ENCODE measurements at regions not wholly inside any gene's neighbourhood (a gene's known extent, or its start where the extent isn't known, plus 50 kb on each side); places are given as distances from the start of the nearest gene placed in this dataset.

- no peak overlapping the region for H3K4me3 ChIP-seq (ENCODE audit: low read length)
- DNase-seq (ENCODE audit: low read depth), result no peak
- no peak for TF ChIP-seq CTCF (conservative IDR thresholded peaks at IDR 0.05; ENCODE audit: low read length)
These were observed 226.1 kb upstream of the CDH20 start for GRCh38 chr18:61107113-61107512.

- H3K4me3 ChIP-seq (ENCODE audit: low read length), result no peak overlapping the region
- TF ChIP-seq CTCF (conservative IDR thresholded peaks at IDR 0.05; ENCODE audit: low read length), result no peak
- DNase-seq (ENCODE audit: low read depth), result no peak
These were observed 224.5 kb upstream of the CDH20 start for GRCh38 chr18:61108706-61109105.

- H3K4me3 ChIP-seq (ENCODE audit: low read length), result no peak overlapping the region
- no peak for TF ChIP-seq CTCF (conservative IDR thresholded peaks at IDR 0.05; ENCODE audit: low read length)
- DNase-seq (ENCODE audit: low read depth), result no peak
These were observed 209.9 kb upstream of the CDH20 start for GRCh38 chr18:61123309-61123708.

GRCh38 chr18:61127714-61128467 lies 205.3 kb upstream of the CDH20 start:
- DNase-seq (ENCODE audit: low read depth), result no peak

GRCh38 chr18:61129001-61129400 lies 204.2 kb upstream of the CDH20 start:
- no peak overlapping the region for H3K4me3 ChIP-seq (ENCODE audit: low read length)
- no peak for DNase-seq (ENCODE audit: low read depth)
- no peak for TF ChIP-seq CTCF (conservative IDR thresholded peaks at IDR 0.05; ENCODE audit: low read length)

More at GRCh38 chr18:61127714-61128467, 205.3 kb upstream of the CDH20 start:
- H3K4me3 ChIP-seq (ENCODE audit: low read length), result no peak overlapping the region
- TF ChIP-seq CTCF (conservative IDR thresholded peaks at IDR 0.05; ENCODE audit: low read length), result no peak

DNA sequence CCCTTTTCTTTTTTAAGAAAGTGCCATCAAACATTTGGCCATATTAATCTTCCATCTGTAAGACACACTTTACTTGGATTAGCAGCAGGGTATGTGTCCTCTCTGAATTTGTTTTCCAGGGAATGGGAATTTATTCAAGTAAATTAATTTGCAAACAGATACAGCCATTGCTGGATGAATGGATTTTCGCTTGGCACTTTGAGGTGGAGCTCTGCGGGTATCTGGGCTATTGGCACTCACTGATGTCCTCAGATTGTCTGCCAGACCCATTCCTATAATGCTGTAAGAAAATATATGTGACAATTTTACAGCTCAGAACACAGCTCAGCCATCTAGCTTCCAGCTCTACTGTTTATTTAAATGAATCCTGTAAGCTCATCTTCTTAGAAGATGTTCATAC lies 201.2 kb upstream of the CDH20 start:
- no peak for TF ChIP-seq CTCF (conservative IDR thresholded peaks at IDR 0.05; ENCODE audit: low read length)
- no peak for DNase-seq (ENCODE audit: low read depth)
- no peak overlapping the region for H3K4me3 ChIP-seq (ENCODE audit: low read length)

GRCh38 chr18:61133783-61134182 lies 199.4 kb upstream of the CDH20 start:
- no peak overlapping the region for H3K4me3 ChIP-seq (ENCODE audit: low read length)
- DNase-seq (ENCODE audit: low read depth), result no peak
- TF ChIP-seq CTCF (conservative IDR thresholded peaks at IDR 0.05; ENCODE audit: low read length), result no peak
